HG02759 (cell line): ENCODE measurements at regions not wholly inside any gene's neighbourhood (a gene's known extent, or its start where the extent isn't known, plus 50 kb on each side); places are given as distances from the start of the nearest gene placed in this dataset.
"Not testable (repeated sequence)": the region's sequence is repeated elsewhere in the genome, so short reads cannot be mapped to it uniquely, and the experiment has no call there.

Source experiments
- ATAC-seq: cut with Tn5 transposase; IDR thresholded peaks from one replicate; pipeline ENCODE4 v1.9.1; 2021; ENCODE audit warnings: mild to moderate bottlenecking, moderate library complexity; ENCODE audit not compliant: unreplicated experiment

DNA sequence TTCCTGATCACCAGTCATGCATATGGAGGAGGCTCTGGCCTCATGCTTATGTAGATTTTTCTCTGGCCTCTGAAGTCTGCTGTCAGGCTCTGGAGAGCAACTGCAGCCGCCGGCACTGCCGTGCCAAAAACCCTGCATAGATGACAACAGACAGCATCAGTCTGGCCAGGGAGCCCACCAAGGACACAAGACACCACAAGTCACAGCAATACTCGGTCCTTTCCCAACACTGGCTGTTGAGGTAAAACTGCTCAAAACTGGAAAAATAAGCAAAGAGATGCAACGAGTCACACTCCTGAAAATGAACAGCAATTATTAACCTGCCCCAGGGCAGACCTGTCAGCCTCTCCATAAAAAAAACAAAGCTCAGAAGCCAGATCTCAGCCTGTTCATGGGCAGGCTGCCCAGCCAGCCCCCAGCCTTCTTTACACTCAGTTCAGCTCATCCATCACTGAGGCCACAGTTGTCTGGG lies 186.0 kb upstream of the RAB6C start:
- ATAC-seq: no peak

DNA sequence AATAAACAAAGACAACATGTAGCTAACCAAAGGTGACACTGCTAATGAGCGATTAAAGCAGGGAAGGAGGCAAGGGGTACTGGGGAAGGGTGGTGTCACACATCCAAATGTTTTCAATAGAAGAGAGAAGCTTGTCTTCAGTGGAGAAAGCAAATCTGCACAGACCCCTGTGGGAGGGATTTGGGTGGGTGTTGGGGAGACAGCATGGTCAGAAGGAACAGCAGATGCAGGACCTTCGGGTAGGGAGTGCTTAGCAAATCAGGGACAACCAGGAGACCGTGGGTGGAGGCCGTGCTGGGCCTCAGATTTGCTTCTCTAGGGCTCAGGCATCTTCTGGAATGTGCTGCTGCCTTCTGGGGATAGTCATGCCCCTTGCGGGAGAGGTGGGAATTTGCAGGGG lies 185.3 kb upstream of the RAB6C start:
- no peak for ATAC-seq

DNA sequence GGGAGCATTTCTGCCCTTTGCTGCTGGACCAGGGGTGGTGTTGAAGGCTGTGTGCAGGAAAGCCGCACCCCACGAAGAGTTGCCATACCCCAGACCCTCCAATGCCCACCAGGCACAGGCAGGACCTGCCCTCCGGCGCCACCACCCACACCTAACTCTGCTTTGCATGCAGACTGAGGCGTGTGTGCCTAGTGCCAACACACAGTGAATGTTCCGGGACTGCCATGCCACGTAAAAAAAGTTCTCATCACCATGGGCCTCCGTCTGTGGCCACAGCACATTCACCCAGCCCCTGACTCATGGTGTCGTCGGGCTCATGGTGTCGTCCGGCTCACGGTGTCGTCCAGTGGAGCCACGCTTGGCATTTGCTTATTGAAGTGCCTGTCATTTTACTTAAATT lies 184.9 kb upstream of the RAB6C start:
- ATAC-seq: no peak

DNA sequence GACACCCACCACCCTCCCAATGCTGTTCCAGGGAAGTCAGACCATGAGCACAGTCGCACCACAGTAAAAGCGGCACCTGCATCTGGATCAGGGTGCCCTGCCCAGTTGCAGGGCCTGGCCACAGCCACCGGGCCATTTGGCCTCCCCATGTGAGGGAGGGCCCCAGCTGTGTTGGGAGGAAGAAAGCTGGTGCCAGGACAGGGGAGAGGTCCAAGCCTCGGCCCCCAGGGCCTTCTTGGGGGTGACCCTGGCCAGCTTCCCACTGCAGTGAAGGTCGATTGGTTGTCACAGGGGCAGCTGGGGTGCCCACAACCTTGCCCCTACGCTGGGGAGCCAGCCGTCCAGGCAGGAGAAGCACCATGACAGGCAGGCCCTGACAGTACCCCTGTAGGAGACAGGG lies 183.2 kb upstream of the RAB6C start:
- no peak for ATAC-seq

DNA sequence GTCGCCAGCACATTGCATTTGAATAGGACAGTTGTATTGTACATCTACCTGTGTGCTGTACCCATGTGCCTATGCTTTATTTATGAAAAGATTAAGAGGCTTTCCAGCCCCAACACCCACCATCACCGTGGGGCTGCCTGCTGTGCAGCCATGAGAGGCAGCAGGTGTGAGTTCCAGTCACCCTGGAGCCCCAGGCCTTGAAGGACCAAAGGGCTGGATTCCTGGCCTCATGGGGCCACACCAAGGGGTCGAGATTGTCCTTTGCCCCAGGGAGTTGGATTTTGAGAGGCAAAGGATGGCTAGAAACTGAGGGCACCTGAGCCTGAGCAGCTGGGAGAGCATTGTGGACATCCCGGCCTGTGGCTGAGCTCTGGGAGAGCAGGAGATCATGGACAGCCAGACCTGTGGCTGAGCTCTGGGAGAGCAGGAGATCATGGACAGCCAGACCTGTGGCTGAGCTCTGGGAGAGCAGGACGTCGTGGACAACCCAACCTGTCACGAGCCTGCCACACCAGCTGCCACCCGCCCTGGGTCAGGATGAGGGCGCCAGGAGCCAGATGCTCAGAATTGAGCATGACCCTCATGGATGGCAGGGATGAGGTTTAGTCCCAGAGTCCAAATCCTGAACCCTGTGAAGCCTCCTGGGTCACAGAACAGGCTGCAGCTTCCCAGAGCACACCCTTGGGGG lies 182.5 kb upstream of the RAB6C start:
- ATAC-seq: no peak

DNA sequence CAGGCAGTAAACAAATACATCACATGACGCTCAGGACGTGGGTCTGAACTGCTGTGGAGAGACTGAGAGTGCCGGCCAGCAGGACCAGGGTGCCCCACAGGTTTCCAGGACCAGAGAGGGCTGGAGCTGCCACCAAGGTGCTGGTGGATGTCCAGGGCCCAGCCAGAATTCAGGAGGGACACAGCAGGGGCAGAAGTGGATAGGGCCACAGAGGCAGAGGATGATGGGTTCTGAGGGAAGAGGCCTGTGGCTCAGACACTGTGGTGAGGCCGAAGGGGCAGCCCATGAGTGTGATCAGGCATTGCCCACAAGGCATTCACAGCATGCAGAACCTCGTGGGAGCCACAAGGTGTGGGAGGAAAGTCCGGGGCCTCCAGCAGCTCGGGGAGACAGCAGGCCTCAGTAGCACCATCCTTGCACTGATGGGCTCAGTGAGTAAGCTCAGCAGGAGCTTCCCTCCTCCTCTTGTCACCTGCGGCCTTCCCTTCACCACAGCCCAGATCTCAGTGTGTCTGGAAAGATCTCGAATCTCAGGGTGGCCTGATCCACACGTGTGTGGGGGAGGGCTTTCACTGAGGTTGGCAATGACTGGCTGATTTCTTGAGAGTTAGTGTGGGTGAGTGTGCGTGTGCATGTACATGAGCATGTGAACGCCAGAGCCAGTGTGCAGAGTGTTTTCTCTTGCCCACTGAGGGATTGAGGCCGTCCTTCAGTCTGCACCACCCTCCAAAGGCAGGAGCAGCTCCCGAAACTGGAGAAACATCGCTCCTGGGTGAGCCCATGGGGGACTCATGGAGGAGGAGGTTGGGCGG lies 181.8 kb upstream of the RAB6C start:
- ATAC-seq: no peak

DNA sequence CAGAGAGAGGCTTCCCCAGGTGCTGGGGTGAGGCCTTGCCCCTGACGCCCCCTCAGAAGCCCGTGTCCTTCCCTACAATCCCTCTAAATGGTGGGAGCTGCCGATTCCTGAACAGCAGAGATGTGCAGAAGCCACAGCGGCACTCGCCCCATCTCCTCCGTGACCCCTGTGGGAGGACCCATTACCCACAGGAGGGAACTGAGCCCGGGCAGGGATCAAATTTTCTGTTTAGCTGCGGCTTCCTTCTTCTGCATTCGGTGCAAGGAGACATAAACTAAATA lies 181.2 kb upstream of the RAB6C start:
- ATAC-seq: no peak

DNA sequence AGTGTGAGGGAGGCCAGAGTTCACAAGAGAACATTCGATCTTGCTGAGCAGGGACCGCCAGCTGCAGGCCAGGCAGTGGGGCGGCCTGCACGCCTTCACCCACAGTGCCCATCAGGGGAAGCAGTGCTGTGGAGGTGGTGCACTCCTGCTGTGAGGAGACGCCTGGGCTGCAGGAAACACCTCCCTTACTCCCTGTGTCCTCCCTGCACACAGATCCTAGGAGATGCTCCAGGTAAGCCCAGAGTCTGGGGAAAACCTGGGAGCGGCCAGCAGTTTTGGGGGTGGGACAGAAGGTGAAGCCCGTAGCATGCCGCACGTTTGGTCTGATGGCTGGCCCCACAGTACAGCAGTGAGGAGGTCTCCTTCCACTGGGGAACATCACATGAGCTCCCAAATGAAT lies 180.8 kb upstream of the RAB6C start:
- no peak for ATAC-seq

DNA sequence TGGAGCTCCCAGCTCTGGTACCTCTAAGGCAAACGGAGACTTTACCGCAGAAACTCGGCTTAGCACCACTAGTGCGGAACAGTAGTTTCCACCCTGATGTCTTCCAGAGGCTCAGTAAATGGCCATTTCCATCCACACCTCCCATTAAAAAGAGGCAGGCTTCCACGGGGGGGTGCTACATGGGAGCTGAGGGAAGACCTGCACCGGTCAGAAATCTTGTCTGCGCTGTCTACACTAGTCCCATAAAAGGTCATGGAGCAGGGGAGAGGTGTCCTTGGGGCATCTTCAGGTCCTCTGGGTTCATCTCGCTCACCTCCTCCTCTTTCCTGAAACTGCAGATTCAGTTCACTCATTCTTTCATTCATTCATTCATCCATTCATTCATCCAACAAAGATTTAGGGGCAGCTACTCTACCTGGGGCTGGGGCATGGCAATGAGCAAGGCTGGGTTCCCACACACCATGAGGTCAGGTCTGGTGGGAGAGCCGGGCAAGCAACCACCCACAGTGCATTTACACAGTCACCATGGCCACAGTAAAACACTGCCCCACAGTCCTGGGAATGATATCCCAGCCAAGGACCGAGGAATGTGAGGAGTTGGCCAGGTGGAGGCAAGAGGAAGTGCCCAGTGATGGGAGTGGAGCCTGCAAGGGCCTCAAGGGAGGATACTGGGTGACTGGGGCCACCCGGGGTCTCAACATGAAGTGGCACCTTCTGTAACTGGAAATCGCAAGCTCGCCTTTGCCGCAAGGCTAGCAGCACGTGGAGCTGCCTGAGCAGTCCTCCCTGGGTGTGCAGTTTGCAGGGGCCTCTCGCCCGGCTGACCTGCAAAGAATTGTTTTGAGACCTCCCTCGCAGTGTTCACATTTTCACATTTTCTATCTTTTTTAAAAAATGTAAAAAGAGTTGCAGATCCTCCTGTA lies 180.2 kb upstream of the RAB6C start:
- no peak for ATAC-seq

DNA sequence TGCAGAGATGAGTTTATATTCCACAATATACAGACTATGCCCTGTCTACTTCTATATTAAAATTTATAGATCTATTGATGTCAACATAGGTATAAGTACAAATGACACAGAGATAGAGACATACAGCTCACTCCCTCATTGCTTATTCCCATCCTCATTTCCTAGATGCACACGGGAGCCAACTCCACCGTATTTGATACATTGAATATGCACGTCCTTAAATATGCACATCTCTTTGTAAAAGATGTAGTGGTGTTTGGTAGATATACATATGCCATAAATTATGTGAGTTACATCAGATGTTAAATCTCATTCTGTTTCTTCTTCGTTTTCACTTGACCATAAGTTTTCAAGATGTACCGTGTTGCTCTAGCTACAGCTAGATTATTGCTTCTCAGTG lies 179.2 kb upstream of the RAB6C start:
- ATAC-seq: no peak

DNA sequence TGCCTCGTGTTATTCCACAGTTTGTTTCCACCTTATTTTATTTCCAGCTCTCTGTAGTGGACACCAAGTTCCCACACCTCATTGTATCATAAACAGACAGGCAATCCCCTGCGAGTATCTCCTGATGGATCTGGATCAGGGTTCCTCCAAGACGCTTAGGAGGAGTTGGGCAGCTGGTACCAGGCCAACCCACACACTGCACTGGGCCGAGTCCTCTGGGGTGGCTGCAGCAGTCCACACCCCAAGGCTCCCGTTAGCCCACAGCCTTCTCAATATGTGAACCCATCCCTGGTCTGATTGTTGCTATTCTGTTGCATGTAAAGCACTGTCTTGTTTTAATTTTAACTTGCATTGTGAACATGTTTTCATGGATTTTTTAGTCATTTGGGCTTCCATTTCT lies 178.8 kb upstream of the RAB6C start:
- ATAC-seq: no peak

DNA sequence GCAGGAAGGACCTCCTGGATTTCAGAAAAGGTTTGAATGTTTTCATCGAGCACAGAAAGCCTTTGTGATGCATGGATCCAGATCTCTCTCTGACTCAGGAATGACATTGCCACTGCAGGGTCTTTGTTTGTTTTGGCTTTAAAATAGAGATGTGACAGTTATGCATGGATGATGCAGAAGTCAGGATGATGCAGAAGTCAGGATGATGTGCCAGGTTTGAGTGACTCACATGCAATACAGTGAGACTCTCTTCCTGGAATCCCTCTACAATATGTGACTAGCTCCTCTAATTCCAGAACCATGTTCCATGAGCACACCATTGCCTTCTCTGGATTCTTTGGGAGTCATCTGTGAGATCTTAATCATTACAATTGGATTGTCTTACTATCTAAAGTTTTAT lies 177.9 kb upstream of the RAB6C start:
- no peak for ATAC-seq

DNA sequence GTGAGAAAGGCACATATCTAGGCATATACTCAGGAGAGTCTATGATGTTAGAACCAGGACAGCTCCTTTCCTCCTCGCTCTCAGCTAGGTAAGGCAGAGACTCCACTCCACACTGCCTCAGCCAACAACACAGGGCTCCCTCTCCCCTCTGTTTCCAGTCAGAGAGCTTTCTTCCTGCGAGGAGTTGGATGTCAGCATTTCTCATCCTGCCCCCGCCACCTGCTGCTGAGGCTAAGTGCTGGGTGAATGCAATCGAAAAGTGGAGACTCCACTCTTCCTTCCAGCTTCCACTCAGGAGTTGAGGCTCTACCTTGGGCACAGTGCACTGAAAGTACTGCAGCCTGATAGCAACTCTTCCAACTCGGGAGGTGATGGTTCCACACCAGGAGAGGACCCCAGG lies 177.2 kb upstream of the RAB6C start:
- no peak for ATAC-seq

DNA sequence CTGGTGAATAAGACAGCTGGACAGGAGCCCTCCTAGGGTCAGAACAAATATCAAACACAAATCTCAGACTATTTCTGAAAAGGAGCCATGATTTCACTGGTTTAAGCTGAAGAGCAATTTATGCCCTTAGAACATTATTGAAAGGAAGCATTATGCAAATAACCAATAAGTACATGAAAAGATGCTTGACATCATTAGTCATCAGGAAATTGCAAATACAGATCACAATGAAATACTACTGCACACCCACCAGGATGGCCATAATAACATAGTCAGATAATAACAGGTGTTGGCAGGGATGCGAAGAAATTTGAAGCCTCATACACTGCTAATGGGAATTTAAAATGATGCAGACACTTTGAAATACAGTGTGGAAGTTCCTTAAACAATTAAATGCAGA lies 176.4 kb upstream of the RAB6C start:
- no peak for ATAC-seq

DNA sequence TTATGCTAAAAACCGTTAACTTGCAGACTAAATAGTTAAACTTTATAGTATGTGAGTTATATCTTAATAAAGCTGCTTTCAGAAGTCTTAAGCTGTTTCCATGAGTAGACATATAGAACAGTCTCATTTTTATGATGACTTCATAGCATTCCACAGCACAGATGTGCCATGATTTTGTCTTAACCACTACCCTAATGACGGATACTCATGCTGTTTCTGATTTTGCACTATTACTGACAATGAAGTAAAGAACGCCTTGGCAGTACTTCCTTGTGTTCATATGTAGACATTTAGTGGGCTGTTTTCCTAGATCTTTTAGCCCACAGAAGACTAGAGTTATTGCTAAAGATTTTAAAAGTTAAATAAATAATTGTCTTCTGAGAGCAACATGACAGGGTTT lies 175.6 kb upstream of the RAB6C start:
- no peak for ATAC-seq

DNA sequence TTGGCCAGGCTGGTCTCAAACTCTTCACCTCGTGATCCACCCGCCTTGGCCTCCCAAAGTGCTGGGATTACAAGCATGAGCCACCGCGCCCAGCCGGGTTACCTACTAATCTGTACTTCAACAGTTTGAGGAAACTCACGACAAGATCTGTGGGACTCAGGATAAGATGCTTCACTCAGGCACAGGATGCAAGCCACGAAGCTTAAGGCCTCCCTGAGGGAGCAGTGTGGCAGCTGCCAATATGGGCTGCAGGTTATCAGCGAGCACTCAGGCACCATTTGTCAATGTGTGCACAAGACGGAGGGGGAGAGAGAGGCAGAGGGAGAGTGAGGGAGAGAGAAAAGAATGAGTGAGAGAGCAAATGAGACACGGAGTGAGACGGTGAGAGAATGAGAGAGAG lies 173.6 kb upstream of the RAB6C start:
- ATAC-seq: no peak

DNA sequence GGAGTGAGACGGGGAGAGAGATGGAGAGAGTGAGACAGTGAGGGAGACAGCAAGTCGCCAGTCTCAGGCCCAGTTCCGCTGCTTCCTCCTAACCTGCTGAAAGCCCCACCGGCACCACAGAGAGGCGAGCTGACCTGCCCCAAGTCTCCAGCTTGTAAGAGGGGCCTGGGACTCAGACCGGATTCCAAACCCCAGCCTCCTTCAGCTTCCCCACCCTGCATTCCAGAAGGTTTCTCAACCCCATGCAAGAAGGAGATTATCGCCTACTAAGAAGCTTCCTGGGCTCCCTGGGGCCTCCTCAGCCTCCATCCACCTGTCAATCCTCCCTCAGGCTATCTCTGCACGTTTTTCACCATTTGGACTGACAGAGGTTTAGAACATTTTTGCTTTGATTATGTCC lies 173.1 kb upstream of the RAB6C start:
- ATAC-seq: no peak

DNA sequence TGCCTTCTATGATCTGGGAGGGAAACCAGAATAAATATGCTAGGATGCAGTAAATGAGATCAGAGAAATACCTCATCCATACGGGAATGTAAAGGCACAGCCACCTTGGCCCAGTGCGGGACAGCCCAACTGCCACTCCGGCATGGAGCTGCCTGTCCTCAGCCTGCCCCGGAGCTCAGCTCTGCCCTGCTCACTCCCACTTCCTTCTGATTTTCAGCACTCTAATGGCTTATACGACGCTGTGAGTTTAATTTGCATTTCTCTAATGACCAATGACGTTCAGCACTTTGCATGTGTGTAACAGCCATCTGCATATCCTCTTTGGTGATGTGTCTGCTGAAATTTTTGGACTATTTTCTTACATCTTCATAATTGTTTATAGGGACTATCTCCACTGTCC lies 172.5 kb upstream of the RAB6C start:
- ATAC-seq: no peak

DNA sequence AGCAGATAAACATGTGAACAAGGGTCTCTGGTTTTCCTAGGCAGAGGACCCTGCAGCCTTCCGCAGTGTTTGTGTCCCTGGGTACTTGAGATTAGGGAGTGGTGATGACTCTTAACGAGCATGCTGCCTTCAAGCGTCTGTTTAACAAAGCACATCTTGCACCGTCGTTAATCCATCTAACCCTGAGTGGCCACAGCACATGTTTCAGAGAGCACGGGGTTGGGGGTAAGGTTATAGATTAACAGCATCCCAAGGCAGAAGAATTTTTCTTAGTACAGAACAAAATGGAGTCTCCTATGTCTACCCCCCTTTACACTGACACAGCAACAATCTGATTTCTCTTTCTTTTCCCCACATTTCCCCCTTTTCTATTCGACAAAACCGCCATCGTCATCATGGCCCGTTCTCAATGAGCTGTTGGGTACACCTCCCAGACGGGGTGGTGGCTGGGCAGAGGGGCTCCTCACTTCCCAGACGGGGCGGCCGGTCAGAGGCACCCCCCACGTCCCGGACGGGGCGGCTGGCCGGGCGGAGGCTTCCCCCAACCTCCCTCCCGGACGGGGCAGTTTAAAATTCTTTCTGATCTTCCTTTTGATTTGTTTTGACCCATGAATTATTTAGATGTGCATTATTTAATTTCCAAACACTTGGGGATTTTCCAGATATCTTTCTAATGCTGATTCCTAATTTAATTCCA lies 171.7 kb upstream of the RAB6C start:
- not testable (repeated sequence) for ATAC-seq

DNA sequence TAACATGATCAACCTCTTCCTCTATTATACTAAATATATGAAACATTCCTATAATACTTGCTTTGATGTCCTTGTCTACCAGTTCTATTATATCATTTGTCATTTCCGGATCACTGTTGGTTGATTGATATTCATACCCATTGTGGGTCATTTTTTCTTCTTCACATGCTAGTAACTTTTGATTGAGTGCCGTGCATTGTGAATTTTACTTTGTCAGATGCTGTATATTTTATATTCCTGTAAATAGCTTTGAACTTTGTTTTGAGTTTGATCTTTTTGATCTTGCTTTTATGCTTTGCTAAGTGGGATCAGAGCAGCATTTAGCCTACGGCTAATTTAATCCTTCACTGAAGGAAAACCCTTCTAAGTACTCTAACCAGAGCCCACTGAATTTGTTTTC lies 168.9 kb upstream of the RAB6C start:
- no peak for ATAC-seq

DNA sequence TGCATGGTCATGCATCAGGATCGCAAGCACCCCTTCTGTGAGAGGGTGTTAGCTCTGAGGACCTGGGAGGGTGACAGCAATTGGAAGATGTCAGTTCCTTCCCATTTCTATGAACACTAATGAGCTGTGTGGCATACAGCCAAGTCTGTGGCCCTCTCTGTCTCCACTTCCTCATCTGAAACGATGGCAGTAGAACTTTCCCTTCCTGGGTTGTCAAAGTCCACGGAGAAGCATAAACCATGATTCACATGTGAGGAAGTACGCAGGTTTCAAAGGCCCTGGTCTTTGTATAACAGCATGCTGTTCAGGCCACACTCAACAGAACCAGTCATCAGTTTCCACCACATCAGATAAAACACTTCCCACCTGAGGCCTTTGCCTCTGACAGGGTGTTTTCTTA lies 167.4 kb upstream of the RAB6C start:
- ATAC-seq: peak; percentile 81
